ENCODE measurements at regions not wholly inside any gene's neighbourhood (a gene's known extent, or its start where the extent isn't known, plus 50 kb on each side); places are given as distances from the start of the nearest gene placed in this dataset.
A peak's percentile ranks its signal among the peaks of the same experiment; 100 is the strongest.

DNA sequence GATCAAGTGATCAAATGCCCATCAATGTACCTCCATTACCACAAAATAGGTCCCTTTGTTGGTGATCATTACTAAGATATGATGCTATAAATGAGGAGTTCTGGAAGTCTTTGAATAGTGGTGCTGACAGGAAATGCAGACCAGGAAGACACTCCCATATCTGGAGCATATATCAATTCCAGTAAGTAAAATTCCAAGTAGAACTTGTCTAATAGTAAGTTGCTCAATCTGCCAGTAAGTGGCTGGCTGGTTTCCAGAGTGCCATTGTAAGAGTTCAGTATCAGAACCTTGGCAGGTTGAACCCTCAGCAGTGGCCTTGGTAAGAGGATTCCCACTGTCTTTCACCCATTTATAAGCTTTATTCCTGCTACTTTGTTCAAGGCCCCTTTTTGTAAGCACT, 379.9 kb upstream of the RBMS3 start:
- H3K4me3 ChIP-seq (ENCODE audit: low read depth, poor library complexity, severe bottlenecking), result no peak overlapping the region
- peak in 1 of 2 donors; percentile 16 for DNase-seq (ENCODE audit: low spot score in 2 of 2)
- intact Hi-C loops (cut with DNase I; ENCODE audit: low total_unique reads), result no loop called here
- no peak for TF ChIP-seq POLR2A (IDR thresholded peaks at IDR 0.05)
- TF ChIP-seq, protein P1, sequence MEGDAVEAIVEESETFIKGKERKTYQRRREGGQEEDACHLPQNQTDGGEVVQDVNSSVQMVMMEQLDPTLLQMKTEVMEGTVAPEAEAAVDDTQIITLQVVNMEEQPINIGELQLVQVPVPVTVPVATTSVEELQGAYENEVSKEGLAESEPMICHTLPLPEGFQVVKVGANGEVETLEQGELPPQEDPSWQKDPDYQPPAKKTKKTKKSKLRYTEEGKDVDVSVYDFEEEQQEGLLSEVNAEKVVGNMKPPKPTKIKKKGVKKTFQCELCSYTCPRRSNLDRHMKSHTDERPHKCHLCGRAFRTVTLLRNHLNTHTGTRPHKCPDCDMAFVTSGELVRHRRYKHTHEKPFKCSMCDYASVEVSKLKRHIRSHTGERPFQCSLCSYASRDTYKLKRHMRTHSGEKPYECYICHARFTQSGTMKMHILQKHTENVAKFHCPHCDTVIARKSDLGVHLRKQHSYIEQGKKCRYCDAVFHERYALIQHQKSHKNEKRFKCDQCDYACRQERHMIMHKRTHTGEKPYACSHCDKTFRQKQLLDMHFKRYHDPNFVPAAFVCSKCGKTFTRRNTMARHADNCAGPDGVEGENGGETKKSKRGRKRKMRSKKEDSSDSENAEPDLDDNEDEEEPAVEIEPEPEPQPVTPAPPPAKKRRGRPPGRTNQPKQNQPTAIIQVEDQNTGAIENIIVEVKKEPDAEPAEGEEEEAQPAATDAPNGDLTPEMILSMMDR (IDR thresholded peaks at IDR 0.05), result no peak

DNA sequence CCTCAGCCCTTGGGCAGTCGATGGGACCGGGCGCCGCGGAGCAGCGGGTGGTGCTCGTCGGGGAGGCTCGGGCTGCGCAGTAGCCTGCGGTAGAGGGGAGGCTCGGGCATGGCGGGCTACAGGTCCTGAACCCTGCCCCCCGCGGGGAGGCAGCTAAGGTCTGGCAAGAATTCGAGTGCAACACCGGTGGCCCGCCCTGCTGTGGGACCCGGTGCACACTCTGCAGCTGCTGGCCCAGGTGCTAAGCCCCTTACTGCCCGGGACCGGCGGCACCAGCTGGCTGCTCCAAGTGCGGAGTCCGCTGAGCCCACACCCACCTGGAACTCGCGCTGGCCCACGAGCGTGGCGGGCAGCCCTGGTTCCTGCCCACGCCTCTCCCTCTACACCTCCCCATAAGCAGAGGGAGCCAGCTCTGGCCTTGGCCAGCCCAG, 377.7 kb upstream of the RBMS3 start:
- TF ChIP-seq, protein P1 (IDR thresholded peaks at IDR 0.05), result no peak
- no peak for TF ChIP-seq POLR2A (IDR thresholded peaks at IDR 0.05)
- no peak for DNase-seq (ENCODE audit: low spot score in 2 of 2)
- WGBS, 2 donors, result 96 to 98% methylated on average over 14 to 29 of the region's 30 CpGs
- intact Hi-C loops (cut with DNase I; ENCODE audit: low total_unique reads), result no loop called here
- no peak overlapping the region for H3K4me3 ChIP-seq (ENCODE audit: low read depth, poor library complexity, severe bottlenecking)

DNA sequence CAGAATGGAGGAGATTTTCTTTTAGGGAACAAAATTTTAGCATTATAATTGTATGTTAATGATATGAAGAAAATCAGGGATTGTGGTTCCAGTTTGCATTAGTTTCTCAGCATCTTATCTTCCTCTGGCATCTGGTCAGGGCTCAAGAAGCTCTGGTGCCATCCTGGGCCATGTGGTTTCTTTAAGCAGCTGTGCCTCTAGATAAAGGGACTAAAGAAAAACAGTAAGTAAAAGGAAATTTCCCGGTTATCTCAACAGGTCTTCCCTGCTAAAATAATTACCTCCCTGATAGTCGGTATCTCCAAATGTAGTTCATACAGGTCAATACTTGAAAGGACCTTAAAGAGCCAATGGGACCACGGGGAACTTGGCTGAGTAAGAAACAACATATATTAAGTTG, 375.1 kb upstream of the RBMS3 start:
- TF ChIP-seq, protein P1 (IDR thresholded peaks at IDR 0.05), result no peak
- TF ChIP-seq POLR2A (IDR thresholded peaks at IDR 0.05), result no peak
- DNase-seq (ENCODE audit: low spot score in 2 of 2), result no peak
- intact Hi-C loops (cut with DNase I; ENCODE audit: low total_unique reads), result no loop called here
- no peak overlapping the region for H3K4me3 ChIP-seq (ENCODE audit: low read depth, poor library complexity, severe bottlenecking)
- 78 to 79% methylated on average over 3 of the region's 3 CpGs for WGBS, 2 donors

DNA sequence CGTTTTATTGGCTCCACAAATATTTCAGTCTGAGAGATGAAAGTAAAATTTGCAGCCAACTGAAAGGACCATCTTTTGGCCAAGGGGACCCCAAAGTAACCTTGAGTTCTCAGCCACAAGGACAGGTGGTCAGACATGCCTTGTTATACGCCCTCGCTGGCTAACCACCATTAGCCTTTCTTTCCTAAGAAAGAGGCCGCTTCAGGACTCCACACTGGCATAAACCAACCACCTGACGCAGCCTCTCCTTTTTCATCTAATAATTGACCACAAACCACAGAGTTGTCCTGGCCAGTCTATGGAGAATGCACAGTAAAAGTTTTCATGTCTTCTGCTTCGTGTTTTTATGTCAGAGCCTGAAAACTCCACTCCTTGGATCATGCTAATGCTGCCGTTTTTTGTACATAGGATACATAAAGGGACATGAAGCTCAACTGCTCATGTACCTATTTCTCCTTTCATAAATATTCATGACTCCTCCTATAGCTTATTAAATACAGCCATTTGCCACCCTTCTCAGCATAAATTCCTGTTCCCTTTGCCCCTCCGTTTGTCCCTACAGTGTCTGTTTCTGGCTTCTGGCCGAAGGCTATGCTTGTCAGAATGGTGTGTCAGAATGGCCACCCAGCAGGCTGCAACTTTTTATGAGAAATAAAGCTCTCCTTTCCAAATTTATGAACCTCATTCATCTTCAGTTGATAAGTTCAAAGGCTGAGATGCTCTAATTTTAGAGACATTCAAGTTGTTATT, 374.1 kb upstream of the RBMS3 start:
- DNase-seq (ENCODE audit: low spot score in 2 of 2), result no peak
- WGBS, 2 donors, result 75 to 80% methylated on average over 9 of the region's 9 CpGs
- H3K4me3 ChIP-seq (ENCODE audit: low read depth, poor library complexity, severe bottlenecking), result no peak overlapping the region
- intact Hi-C loops (cut with DNase I; ENCODE audit: low total_unique reads), result no loop called here
- TF ChIP-seq POLR2A (IDR thresholded peaks at IDR 0.05), result no peak
- TF ChIP-seq, protein P1 (IDR thresholded peaks at IDR 0.05), result no peak

DNA sequence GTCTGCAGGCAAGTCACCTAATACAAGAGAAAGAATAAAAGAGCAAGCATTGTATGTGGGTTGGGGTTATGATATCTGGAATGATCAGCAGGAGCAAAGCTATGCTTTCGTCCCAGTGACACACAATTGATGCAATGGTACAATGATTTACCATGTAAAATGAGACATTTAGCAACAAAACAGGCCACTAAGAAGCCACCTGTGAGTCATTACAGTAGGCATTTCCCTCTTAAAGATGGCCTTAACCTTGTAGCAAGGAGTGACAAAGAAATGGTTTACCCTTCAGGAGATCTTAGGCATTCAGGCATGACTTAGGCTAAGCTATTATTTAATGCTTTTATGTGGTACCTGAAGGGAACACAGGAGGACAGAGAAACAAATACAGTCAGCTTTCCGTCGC, 373.3 kb upstream of the RBMS3 start:
- WGBS, 2 donors, result 91 to 92% methylated on average over 3 of the region's 3 CpGs
- H3K4me3 ChIP-seq (ENCODE audit: low read depth, poor library complexity, severe bottlenecking), result no peak overlapping the region
- intact Hi-C loops (cut with DNase I; ENCODE audit: low total_unique reads), result no loop called here
- DNase-seq (ENCODE audit: low spot score in 2 of 2), result no peak
- TF ChIP-seq POLR2A (IDR thresholded peaks at IDR 0.05), result no peak
- TF ChIP-seq, protein P1 (IDR thresholded peaks at IDR 0.05), result no peak

All from lower leg skin (tissue), 4 donors.